ENCODE measurements at regions not wholly inside any gene's neighbourhood (a gene's known extent, or its start where the extent isn't known, plus 50 kb on each side); places are given as distances from the start of the nearest gene placed in this dataset.

- TF ChIP-seq ZNF407 (IDR thresholded peaks at IDR 0.05; ENCODE audit: low read depth) (no peak), HMG20A (CRISPR knock-in tag; conservative IDR thresholded peaks at IDR 0.05) (no peak), MLLT1 (IDR thresholded peaks at IDR 0.05) (no peak), PRPF4 (IDR thresholded peaks at IDR 0.05; ENCODE audit: insufficient read depth, low read depth, low read length, poor library complexity, severe bottlenecking) (no peak), RBBP5 (IDR thresholded peaks at IDR 0.05; ENCODE audit: borderline replicate concordance, insufficient read depth, low read length, poor library complexity, severe bottlenecking) (no peak), JUND (IDR thresholded peaks at IDR 0.05; ENCODE audit: borderline replicate concordance, low read depth, low read length) (no peak), JUND (tag; IDR thresholded peaks at IDR 0.05; ENCODE audit: borderline replicate concordance, low read depth, low read length) (no peak), NFE2 (IDR thresholded peaks at IDR 0.05; ENCODE audit: low read depth) (no peak), SOX6 (IDR thresholded peaks at IDR 0.05) (no peak), U2AF2 (optimal IDR thresholded peaks at IDR 0.05; ENCODE audit: low read depth, low read length) (no peak), ZNF24 (IDR thresholded peaks at IDR 0.05) (no peak)
These were observed 411.7 kb upstream of the RORA start (continued) for GRCh38 chr15:61640756-61641155.

All from K562 (cell line).